GM19452 (cell line): ENCODE measurements at regions not wholly inside any gene's neighbourhood (a gene's known extent, or its start where the extent isn't known, plus 50 kb on each side); places are given as distances from the start of the nearest gene placed in this dataset.

Experiments
- ATAC-seq: cut with Tn5 transposase; IDR thresholded peaks from one replicate; pipeline ENCODE4 v1.9.1; 2021; ENCODE audit not compliant: unreplicated experiment

DNA sequence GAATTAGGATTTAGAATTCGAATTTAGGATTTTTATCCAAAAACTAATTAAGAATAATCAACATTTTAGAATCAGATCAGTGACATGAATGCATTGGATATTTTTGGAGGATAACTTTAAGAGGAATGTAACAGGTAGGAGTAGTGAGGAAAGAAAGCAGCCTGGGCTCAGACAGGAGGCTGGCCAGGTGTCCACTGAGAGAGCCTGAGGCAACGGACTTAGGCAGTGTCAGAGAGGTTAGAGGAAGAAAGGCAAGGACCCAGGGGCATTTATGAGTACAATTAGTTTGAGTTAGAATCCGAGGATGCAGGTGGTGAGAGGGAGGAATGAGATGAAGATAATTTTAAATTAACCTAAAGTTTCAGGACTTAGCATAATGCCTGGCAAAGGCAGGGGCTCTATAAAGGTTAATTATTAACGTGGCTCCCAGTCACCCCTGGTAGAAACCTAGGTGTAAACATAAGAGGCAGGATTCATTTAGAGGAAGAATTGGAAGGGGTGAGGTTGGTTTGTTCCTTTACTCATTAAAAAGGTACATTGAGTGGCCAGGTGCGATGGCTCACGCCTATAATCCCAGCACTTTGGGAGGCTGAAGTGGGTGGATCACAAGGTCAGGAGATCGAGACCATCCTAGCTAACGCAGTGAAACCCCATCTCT, 507.1 kb downstream of the TMEM182 start:
- ATAC-seq: no peak

DNA sequence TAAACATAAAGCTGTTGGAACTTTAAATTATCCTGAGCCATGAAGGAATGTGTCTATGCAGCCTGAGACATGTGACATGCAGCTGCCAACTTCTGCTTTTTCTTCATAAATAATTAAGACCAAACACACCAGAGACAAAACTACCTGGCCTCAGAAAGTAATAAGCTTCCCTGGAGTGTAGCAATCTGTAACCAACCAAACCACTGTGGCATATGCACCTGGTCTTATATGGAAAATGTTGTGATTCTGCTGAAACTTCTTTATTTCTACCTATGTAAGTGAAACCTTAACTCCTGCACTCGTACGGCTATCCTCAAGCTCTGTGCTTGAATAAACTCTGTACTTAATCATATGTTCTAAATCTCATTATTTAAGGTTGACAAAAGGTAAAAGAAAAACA, 515.0 kb downstream of the TMEM182 start:
- no peak for ATAC-seq

DNA sequence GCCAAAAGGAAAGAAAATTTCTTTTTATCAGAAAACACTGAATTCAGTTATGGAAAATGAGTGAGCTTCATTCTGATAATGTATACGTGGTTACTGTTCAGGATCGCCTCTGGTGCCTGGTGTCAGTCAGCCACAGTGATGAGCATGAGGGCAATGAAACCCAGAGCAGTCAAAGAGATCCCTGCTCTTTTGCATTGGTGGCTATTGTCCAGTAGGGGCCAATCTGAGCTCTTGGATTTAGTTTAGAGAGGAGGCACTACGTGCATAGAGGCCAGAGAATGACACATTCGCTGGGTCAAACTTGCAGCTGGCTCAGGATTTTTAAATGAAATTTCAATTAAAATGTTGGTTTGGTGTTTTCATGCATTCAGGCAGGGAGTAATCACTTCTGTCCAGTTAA, 522.9 kb downstream of the TMEM182 start:
- ATAC-seq: no peak

- no peak for ATAC-seq
Observed at GRCh38 chr2:103285354-103285753, 523.5 kb downstream of the TMEM182 start.

DNA sequence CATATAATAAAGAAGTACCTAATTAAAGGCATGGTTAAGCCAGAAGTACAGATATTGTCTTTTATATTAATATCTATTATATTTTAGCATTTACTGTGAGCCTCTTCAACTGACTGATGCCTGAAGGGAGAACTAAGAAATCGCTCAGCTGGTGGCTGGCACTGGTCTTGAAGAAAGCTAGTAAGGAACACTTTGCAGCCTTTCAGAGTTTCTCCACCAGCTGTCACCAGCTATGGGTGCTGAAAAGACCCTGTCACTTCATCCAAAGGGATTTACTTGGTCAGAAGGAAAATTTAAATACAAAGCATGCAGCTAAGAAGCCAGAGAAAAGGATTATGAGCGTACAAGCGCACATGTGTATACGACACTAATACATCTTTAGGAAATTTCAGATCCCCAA, 525.9 kb downstream of the TMEM182 start:
- no peak for ATAC-seq

DNA sequence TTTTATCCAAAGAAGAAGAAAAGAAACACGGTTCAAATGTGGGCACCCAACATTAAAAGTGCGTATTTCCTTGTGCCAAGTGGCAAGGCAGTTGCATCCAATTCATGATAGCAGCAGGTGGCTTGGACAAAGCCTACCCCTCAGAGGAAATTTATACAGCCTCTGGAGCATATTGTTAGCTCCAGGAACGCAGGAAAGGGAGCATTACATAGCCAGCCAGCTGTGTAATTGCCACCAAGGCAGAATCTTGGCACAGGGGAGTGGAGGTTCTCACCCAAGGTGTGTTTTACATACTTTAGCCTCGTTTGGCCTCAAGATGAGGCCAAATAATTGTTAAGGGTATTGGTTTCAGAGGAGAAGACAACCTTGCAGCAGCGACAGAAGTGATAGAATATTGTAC, 526.9 kb downstream of the TMEM182 start:
- no peak for ATAC-seq

DNA sequence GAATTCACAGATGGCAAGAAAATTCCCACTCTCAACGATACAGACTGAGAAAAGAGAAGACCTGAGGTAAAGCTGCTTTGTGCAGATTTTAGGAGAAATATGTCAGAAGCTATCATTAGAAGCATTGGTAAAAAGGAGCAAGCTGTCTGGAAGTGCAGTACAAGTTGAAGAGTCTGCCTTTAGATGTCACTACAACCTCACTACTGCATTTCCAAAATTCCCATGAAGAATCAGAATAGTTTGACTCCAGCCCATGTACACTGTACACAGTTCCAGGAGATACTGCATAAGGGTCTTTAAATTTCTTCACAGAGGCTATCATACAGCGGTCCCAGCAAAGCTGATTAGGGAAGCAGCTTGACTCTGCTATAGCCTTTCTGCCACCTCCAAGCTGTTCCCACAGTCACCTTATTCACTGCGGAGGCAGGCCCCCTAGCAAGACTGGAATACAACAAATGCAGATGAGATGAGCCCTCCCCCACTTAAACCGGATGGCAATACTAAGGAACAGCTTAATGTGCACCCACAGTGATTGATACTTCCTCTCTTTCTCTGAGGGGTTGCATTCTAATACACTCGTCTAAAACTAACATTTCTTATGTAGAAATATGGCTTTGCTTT, 527.4 kb downstream of the TMEM182 start:
- ATAC-seq: no peak

- ATAC-seq: no peak
Observed at GRCh38 chr2:103292573-103292972, 530.7 kb downstream of the TMEM182 start.

GRCh38 chr2:103293067-103293741, 531.4 kb downstream of the TMEM182 start:
- ATAC-seq: no peak

- ATAC-seq: no peak
Observed at GRCh38 chr2:103293742-103294077, 531.9 kb downstream of the TMEM182 start.

- no peak for ATAC-seq
Observed at GRCh38 chr2:103294420-103294819, 532.6 kb downstream of the TMEM182 start.

DNA sequence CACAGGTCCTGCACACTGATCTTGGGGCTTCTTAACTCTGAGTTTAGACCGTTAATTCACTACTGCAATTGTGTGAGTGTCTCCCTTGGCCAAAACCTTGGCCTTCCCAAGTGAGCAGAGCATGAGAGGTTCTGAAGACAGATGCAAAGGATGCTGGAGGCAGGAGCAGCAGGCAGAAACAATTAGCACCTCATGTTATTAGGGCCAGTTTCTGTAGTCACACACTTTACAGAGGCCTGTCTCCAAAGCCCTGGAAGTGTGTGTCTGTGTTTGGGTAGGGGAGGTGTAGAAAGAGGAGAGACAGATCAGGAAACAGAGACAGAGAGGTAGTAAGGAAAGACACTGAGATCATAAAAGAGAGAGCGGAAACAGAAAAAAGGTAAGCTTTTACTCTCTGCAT, 533.8 kb downstream of the TMEM182 start:
- no peak for ATAC-seq

DNA sequence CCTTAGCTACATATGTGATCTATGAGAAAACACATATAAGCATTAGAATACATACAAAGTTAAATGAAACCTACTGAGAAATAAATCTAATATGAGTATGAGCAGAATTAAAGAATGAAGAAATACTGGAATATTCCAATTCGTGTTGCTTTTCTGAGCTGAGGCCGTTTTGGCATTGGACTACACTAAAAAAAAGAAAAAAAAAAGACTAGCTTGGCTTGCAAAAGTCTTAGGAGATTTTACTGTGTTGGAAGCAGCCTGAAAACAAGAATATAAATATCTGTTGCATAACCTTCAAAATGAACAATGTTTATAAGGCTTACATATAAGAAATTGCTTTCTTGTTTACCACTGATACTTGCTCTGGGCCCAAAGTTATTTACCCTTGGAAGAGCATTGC, 562.8 kb downstream of the TMEM182 start:
- no peak for ATAC-seq

DNA sequence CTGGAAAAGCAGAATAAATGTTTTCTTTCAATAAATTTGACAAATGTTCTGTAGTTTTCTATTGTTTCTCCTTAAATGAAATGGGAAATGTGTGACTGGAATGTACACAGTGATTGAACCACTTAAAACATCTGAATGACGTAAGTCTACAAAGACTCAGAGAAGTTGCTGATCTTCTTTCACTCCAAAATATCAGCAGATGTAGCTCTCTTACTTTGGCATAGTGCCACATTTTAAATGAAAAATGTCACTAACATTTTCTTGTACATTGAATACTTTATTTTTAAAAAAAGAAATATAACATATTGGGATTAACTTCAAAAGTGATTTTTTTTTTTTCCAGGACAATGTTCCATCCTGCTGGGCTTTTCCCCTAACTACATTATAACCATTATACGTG, 565.6 kb downstream of the TMEM182 start:
- ATAC-seq: no peak

GRCh38 chr2:103327966-103328365, 566.1 kb downstream of the TMEM182 start:
- ATAC-seq: no peak

DNA sequence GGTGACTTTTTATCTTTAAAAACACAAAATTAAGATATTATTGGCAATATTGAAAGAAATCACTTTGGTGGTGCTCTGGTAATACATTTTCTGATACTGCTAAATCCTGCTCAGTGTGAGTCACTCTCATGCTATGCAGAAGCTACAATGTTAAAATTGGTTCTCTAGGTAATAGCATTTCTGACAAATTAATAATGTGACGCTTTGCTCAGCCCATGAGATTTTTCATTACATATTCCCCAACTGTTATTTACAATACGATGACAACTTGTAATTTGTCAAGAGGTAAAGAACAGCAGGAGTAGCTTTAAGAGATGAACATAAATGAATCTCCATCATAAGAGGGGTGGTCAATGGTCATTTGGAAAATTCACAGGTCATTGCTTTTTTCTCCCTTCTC, 573.6 kb downstream of the TMEM182 start:
- no peak for ATAC-seq

DNA sequence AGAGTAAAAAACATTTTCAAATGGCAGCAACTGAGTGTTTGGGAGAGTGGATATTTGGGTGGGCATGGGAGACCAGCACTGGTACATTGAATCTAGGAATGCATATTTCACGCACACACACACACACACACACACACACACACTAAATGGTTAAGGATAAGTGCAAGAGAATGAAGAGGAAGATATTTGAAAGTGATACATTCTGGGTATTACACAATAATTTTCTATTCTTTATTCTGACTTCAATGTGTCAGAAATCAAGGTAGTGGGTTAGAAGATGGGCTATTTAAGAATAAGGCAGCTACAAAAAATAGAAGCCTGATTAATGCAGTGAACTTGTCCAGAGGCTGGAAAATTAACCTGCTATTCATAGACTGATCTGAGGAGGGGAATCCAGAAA, 577.0 kb downstream of the TMEM182 start:
- no peak for ATAC-seq

DNA sequence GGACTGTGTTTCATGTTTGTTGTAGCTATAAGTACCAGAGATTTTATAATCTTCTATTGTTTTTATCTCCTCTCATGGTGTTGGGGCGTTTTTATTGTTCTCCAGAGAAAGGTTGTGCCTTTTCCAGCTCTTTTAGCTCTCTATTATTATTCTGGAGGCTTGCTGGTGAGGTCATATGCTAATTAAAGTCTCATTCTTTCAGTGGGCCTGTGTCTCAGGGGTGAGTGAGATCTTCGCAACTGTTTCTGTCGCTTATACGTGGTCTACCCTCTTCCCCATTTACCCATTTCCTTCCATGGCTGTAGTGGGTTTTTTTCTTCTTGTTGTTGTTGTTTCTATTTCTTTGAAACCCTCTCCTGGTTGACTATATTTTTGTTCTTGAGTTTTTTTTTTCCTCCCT, 584.9 kb downstream of the TMEM182 start:
- no peak for ATAC-seq

- ATAC-seq: no peak
Observed at GRCh38 chr2:103353774-103354173, 591.9 kb downstream of the TMEM182 start.

GRCh38 chr2:103355287-103355686, 593.5 kb downstream of the TMEM182 start:
- ATAC-seq: no peak

GRCh38 chr2:103361712-103362111, 599.9 kb downstream of the TMEM182 start:
- ATAC-seq: no peak

GRCh38 chr2:103363639-103364038, 601.8 kb downstream of the TMEM182 start:
- no peak for ATAC-seq

DNA sequence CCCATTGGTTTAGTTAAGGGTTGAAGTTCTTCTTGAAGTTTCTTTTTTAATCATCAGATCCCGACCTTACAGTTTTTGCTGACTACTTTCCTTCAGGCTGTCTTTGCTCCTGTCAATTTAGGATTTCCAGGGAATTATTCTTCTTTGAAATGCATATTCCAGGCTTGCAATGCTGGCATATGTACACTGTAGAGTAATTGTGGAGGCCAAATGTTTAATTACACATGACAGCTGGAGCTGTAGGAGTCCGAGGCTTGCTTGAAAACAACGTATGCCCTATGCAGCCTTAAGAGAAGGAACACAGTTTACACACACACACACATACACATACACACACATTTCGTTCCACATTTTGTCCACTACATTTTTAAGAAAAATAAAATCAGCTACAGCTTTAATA, 602.3 kb downstream of the TMEM182 start:
- no peak for ATAC-seq
